ENCODE measurements at regions not wholly inside any gene's neighbourhood (a gene's known extent, or its start where the extent isn't known, plus 50 kb on each side); places are given as distances from the start of the nearest gene placed in this dataset.

DNA sequence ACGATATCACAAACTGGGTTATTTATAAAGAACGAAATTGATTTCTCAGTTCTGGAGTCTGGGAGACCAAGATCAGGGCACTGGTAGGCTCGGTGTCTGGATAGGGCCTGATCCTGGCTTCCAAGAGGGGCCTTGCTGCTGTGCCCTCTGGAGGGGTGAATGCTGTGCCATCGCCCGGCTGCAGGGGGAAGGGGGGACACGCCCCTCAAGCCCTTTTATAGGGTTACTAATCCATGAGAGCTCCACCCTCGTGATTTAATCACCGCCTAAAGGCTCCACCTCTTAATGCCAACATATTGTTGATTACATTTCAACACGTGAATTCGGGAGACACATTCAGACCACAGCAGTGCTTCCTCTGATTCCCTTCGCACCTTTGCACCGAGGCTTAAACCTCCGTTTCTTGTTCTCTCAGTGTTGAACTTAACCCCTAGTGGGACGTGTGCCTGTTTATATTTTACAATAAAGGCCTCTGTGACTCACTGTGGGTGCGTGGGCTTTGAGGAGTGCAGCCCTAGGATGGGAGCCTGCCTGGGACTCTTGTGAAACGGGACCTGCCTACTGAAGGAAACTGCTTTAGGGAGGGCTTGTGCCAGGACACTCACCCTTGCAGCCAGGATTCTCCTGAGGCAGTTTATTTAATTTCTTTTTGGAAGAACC lies 52.4 kb upstream of the SPATA13 start:
- DNase-seq (ENCODE audit: extremely low read depth in 1 of 2, low read depth in 1 of 2): no peak

DNA sequence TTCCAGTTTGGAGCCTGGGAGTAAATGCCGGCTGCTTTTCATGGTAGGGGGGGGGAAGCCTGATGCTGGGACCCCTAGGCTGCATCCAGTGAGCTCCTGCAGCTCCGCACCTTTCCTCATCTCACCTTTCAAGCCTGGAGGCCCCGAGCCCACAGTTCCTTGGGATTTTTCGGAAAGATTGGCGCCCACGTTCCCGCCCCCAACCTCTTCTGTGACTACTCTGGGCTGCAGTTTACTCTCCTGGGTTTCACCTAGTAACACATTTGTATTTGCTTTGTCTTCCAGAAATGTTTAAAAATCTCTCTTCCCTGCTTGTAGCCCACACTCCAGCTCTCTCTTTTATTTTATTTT lies 51.9 kb upstream of the SPATA13 start:
- no peak for DNase-seq (ENCODE audit: extremely low read depth in 1 of 2, low read depth in 1 of 2)

DNA sequence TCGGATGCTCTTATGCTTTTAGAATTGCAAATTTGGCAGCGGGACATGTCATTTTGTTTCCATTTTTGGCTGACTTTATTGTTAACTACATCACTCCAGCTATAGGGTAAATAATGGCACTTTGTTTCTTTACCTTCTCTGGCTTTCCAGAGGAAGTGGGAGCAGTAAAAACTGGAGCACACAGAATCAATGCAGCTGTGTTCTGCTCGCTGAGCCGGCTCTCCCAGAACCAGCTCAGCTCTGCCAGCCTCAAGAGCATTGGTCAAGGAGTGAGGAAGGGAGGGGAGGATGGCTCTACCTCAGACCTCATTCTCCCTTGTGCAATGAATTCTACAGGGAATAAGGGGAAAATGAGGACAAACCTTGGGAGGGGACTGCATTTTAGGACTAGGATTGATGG lies 50.5 kb upstream of the SPATA13 start:
- DNase-seq (ENCODE audit: extremely low read depth in 1 of 2, low read depth in 1 of 2): no peak

Measured in stimulated activated CD8-positive, alpha-beta memory T cell treated with anti-CD3 and anti-CD28 coated beads, Interleukin-7, amount 100 ng/mL, for 48 hours (primary cell).